HEK293 (cell line): ENCODE measurements at regions not wholly inside any gene's neighbourhood (a gene's known extent, or its start where the extent isn't known, plus 50 kb on each side); places are given as distances from the start of the nearest gene placed in this dataset.

ENCODE experiments used
- CTCF ChIA-PET: fragments of 350-600 bp; formaldehyde crosslinking; extraction: SDS; loops from one replicate; lab custom pipeline; 2021; ENCODE audit warnings: antibody characterized with exemption; lab: Yijun Ruan, JAX
- POLR2A ChIA-PET: fragments of 300-600 bp; formaldehyde crosslinking; extraction: SDS; loops from one replicate; lab custom pipeline; 2020; ENCODE audit warnings: antibody characterized with exemption, inconsistent platforms; lab: Yijun Ruan, JAX
- H3K27ac ChIP-seq: fragments of 200-500 bp; sonication (Bioruptor generic); 2 replicates; pipeline ENCODE4 v1.5.1; 2014; ENCODE audit warnings: low read depth, low read length, control low read depth, inconsistent platforms; ENCODE audit errors: extremely low read depth
- H3K36me3 ChIP-seq, 2 experiments: fragments of 200-500 bp in 1 of 2; sonication (Bioruptor generic) in 1 of 2; 1 replicate in 1 of 2; 2 replicates in 1 of 2; pipeline ENCODE4 v1.5.1; 2014 to 2017; ENCODE audit warnings: inconsistent platforms in 2 of 2, low read length in 2 of 2; ENCODE audit not compliant: control insufficient read depth in 2 of 2, insufficient read depth in 1 of 2
- H3K4me1 ChIP-seq: fragments of 200-500 bp; sonication (Bioruptor generic); 2 replicates; pipeline ENCODE4 v1.5.1; 2014; ENCODE audit warnings: mild to moderate bottlenecking, low read length, inconsistent platforms; ENCODE audit not compliant: control insufficient read depth, insufficient read depth
- H3K4me3 ChIP-seq: 2 replicates; pipeline ENCODE4 v1.5.1; 2011; ENCODE audit warnings: low read depth, mild to moderate bottlenecking, control low read depth, low read length, moderate library complexity
- H3K9me3 ChIP-seq: fragments of 200-500 bp; sonication (Bioruptor generic); 2 replicates; pipeline ENCODE4 v1.5.1; 2014; ENCODE audit warnings: low read depth, low read length, inconsistent platforms; ENCODE audit not compliant: control insufficient read depth, insufficient read depth
- BCL11A ChIP-seq: fragments of 450-650 bp; formaldehyde crosslinking; IDR thresholded peaks from 2 replicates; pipeline ENCODE4 v1.5.1; 2016; ENCODE audit warnings: low read depth, missing biosample characterization, missing genetic modification characterization
- CTCF ChIP-seq: fragments of 450-650 bp; formaldehyde crosslinking; IDR thresholded peaks from 2 replicates; pipeline ENCODE4 v1.5.1; 2016; ENCODE audit warnings: missing biosample characterization, missing genetic modification characterization
- FEZF1 ChIP-seq: fragments of 450-650 bp; formaldehyde crosslinking; IDR thresholded peaks from 2 replicates; pipeline ENCODE4 v1.5.1; 2016; ENCODE audit warnings: missing biosample characterization, missing genetic modification characterization
- GLI4 ChIP-seq: fragments of 450-650 bp; formaldehyde crosslinking; IDR thresholded peaks from 2 replicates; pipeline ENCODE4 v1.5.1; 2016; ENCODE audit warnings: missing biosample characterization, missing genetic modification characterization
- ZBTB7A ChIP-seq: fragments of 450-650 bp; formaldehyde crosslinking; IDR thresholded peaks from 2 replicates; pipeline ENCODE4 v1.5.1; 2016; ENCODE audit warnings: low read depth, missing biosample characterization, missing genetic modification characterization
- ZBTB8A ChIP-seq: fragments of 450-650 bp; formaldehyde crosslinking; IDR thresholded peaks from 2 replicates; pipeline ENCODE4 v1.5.1; 2016; ENCODE audit warnings: missing biosample characterization, missing genetic modification characterization
- ZFP41 ChIP-seq: fragments of 450-650 bp; formaldehyde crosslinking; IDR thresholded peaks from 2 replicates; pipeline ENCODE4 v1.5.1; 2016; ENCODE audit warnings: missing biosample characterization, missing genetic modification characterization, borderline replicate concordance
- ZNF19 ChIP-seq: fragments of 450-650 bp; formaldehyde crosslinking; IDR thresholded peaks from 2 replicates; pipeline ENCODE4; 2016; ENCODE audit warnings: missing biosample characterization, missing genetic modification characterization, low read depth
- ZNF202 ChIP-seq: fragments of 450-650 bp; formaldehyde crosslinking; IDR thresholded peaks from 2 replicates; pipeline ENCODE4 v1.5.1; 2016; ENCODE audit warnings: missing biosample characterization, missing genetic modification characterization, borderline replicate concordance
- ZNF324 ChIP-seq: fragments of 450-650 bp; formaldehyde crosslinking; IDR thresholded peaks from 2 replicates; pipeline ENCODE4 v1.5.1; 2016; ENCODE audit warnings: missing biosample characterization, missing genetic modification characterization
- ZNF610 ChIP-seq: fragments of 450-650 bp; formaldehyde crosslinking; IDR thresholded peaks from 2 replicates; pipeline ENCODE4 v1.5.1; 2016; ENCODE audit warnings: missing biosample characterization, missing genetic modification characterization, borderline replicate concordance
- ZNF654 ChIP-seq: fragments of 450-650 bp; formaldehyde crosslinking; IDR thresholded peaks from 2 replicates; pipeline ENCODE4 v1.5.1; 2016; ENCODE audit warnings: low read depth, missing biosample characterization, missing genetic modification characterization
- ZNF704 ChIP-seq: fragments of 450-650 bp; formaldehyde crosslinking; IDR thresholded peaks from 2 replicates; pipeline ENCODE4 v1.5.1; 2016; ENCODE audit warnings: missing biosample characterization, missing genetic modification characterization
- ZNF785 ChIP-seq: fragments of 450-650 bp; formaldehyde crosslinking; IDR thresholded peaks from 2 replicates; pipeline ENCODE4 v1.5.1; 2016; ENCODE audit warnings: missing biosample characterization, missing genetic modification characterization
- ZNF791 ChIP-seq: fragments of 450-650 bp; formaldehyde crosslinking; IDR thresholded peaks from 2 replicates; pipeline ENCODE4 v1.5.1; 2016; ENCODE audit warnings: missing biosample characterization, missing genetic modification characterization
- ZSCAN30 ChIP-seq: fragments of 450-650 bp; IDR thresholded peaks from 2 replicates; pipeline ENCODE4 v1.5.1; 2018; ENCODE audit warnings: missing biosample characterization, mild to moderate bottlenecking, missing genetic modification characterization, moderate library complexity

GRCh38 chr17:79315358-79316105 lies 240.9 kb downstream of the ENGASE start (continued):
- TF ChIP-seq ZBTB8A (tag by site-specific recombination) = no peak
- TF ChIP-seq CTCF = no peak
- no peak for TF ChIP-seq ZNF654 (tag by site-specific recombination)

GRCh38 chr17:79314617-79315357 lies 240.2 kb downstream of the ENGASE start:
- Histone ChIP-seq H3K27ac (no peak overlapping the region), H3K4me1 (no peaks in the 10 kb centered on the region), H3K36me3 (no peaks in the 10 kb centered on the region), H3K4me3 (no peak overlapping the region), H3K9me3 (no peaks in the 10 kb centered on the region)
- CTCF ChIA-PET = interaction anchor here (0.6 to 0.9 kb wide), 3 partner anchors 82 to 250 kb away, joined by 3 to 6 read pairs (median 3); no protein-coding TSS in a partner anchor
- no peak for TF ChIP-seq FEZF1
- no peak for TF ChIP-seq ZFP41
- no peak for TF ChIP-seq ZNF704 (tag by site-specific recombination)
- no peak for TF ChIP-seq ZNF610 (tag by site-specific recombination)
- no peak for TF ChIP-seq GLI4 (tag by site-specific recombination)
- no peak for TF ChIP-seq BCL11A (tag by site-specific recombination)
- no peak for TF ChIP-seq ZNF202 (tag by site-specific recombination)
- no peak for TF ChIP-seq ZNF785 (tag by site-specific recombination)
- TF ChIP-seq ZNF324 = no peak
- no peak for TF ChIP-seq ZNF791 (tag by site-specific recombination)
- TF ChIP-seq ZSCAN30 = no peak
- POLR2A ChIA-PET = no interaction called here

GRCh38 chr17:79311373-79311772 lies 236.7 kb downstream of the ENGASE start:
- Histone ChIP-seq H3K27ac (no peak overlapping the region), H3K36me3 (no peaks in the 10 kb centered on the region), H3K4me3 (no peak overlapping the region), H3K4me1 (0 out of 2 replicates have a peak, but pooled peaks cover 4% of the 10 kb centered on the region), H3K9me3 (no peaks in the 10 kb centered on the region)
- ChIA-PET CTCF (interaction anchor here (0.8 kb wide), 1 partner anchor 235 kb away, joined by 4 read pairs; no protein-coding TSS in a partner anchor), POLR2A (no interaction called here)
- TF ChIP-seq ZBTB7A (no peak), ZNF202 (tag by site-specific recombination) (no peak), ZNF19 (tag by site-specific recombination) (no peak)
